Suprapubic skin (tissue), 4 donors: ENCODE measurements at regions not wholly inside any gene's neighbourhood (a gene's known extent, or its start where the extent isn't known, plus 50 kb on each side); places are given as distances from the start of the nearest gene placed in this dataset.

ENCODE experiments used
- CTCF ChIP-seq, 2 donors: fragments of 200-600 bp in 1 of 2; fragments of 450-650 bp in 1 of 2; sonication (generic) in 1 of 2; IDR thresholded peaks; one replicate each; pipeline ENCODE4 v1.5.1; 2016 to 2019; ENCODE audit warnings: antibody characterized with exemption in 2 of 2, mild to moderate bottlenecking in 1 of 2, moderate library complexity in 1 of 2
- EP300 ChIP-seq: sonication (generic); formaldehyde crosslinking; IDR thresholded peaks from one replicate; pipeline ENCODE4 v1.6.1; 2017; ENCODE audit warnings: antibody characterized with exemption
- POLR2A ChIP-seq, 2 donors: fragments of 450-650 bp; IDR thresholded peaks; one replicate each; pipeline ENCODE4 v1.6.1; 2017; ENCODE audit warnings: antibody characterized with exemption in 2 of 2, mild to moderate bottlenecking in 2 of 2, moderate library complexity in 2 of 2
- POLR2AphosphoS5 ChIP-seq, 3 donors: sonication (generic); formaldehyde crosslinking; IDR thresholded peaks; one replicate each; pipeline ENCODE4 v1.6.1; 2017; ENCODE audit warnings: antibody characterized with exemption in 3 of 3

- no peak for TF ChIP-seq CTCF (IDR thresholded peaks at IDR 0.05)
- no peak for TF ChIP-seq POLR2AphosphoS5 (IDR thresholded peaks at IDR 0.05)
- TF ChIP-seq POLR2A (IDR thresholded peaks at IDR 0.05) = no peak
- no peak for TF ChIP-seq EP300
These were observed 303.5 kb upstream of the TPM1 start for GRCh38 chr15:62739082-62739481.
